ENCODE measurements at regions not wholly inside any gene's neighbourhood (a gene's known extent, or its start where the extent isn't known, plus 50 kb on each side); places are given as distances from the start of the nearest gene placed in this dataset.

DNA sequence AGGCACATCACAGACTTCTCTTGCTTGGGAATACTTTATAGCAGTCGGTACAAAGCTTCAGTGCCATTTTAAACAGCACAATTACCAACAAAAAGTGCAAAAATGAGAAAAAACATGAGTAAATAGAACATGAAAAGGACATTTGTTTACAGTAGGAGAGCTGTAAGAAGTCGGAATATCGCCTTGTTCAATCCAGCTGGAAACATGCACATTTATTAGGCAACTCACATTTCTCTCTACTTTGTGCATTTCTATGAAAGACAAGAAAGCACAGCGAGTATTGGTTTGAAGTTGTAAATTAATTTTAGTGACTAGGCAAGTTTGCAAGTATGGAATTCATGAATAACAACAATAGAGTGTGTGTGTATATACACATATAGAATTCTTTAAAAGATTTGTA lies 484.7 kb downstream of the DACH1 start:
- Histone ChIP-seq H3K27ac (no peak overlapping the region), H3K4me3 (no peak overlapping the region)
- no peak for TF ChIP-seq CTCF (IDR thresholded peaks at IDR 0.05)
- DNase-seq (ENCODE audit: low spot score): no peak

- no peak for DNase-seq (ENCODE audit: low spot score)
- Histone ChIP-seq H3K4me3 (no peak overlapping the region), H3K27ac (no peak overlapping the region)
- TF ChIP-seq CTCF (IDR thresholded peaks at IDR 0.05): no peak
These were observed 486.8 kb downstream of the DACH1 start for GRCh38 chr13:71380191-71380590.

DNA sequence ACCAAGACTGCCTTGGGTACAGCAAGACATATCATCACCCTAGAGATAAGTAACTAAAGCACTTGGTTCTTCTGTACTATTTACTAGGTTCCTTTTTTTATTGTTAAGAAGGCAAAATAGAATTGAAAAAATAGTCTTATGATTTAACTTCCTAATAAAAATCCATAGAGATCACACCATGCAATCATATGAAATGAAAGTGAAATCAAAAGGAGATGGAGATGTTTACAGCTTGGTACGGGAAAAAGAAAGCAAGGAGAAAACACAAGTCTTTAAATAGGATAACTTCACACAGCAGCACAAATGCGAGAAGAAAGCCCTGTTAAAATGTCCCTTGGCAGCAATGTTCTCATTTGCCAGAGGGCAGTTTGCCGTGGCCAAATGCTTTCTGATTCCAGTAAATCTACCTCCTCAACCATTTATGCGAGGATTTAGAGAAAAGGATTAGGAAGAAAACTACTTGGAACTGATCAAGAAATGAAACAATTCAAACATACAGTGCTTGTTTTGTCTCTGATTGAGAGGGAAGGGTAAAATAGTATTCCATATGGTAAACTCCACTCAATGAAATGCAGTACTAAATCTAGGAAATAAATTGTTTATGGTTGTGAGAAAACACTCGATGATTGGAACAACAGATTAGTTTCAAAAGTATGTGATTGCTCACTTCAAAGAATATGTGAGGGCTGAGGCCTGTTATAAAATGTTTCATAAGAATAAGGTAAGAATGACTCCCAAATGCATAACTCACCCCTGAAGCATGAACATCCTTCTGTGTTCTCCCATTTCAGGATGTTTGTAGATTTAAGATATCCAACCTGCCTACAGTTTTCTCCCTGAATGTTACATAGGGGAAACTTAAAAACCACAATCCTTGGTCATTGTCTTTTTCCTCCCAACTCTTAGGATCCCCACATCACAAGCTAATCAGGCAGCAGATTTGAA lies 487.8 kb downstream of the DACH1 start:
- DNase-seq (ENCODE audit: low spot score): no peak
- Histone ChIP-seq H3K27ac (no peak overlapping the region), H3K4me3 (peak overlapping the region; percentile 31)
- TF ChIP-seq CTCF (IDR thresholded peaks at IDR 0.05): no peak

DNA sequence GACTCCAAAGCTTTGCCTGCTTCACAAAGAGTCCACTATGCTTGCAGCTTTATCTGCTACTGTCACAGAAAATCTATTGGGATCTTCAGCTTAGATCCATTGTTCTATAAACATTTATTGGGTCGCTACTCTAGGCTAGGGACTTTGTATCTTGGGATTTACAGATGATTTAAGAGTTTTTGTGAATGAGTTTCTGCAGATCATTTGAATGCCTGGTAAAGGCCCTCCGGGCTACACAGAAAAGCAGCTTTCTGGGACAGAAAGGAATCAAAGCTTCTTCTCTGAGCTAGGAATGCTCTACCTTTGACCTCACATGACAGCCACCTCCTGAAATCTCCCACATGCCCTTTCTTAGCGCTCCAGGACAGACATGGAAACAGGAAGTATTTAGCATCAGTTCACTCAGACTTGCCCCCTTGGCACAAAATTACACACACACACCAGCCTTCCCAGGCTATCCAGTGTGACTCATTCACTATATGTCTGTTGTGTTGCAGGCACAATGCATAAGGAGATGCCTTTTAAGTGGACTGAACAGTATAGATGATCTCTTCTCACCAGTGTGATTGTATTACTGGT lies 492.4 kb downstream of the DACH1 start:
- no peak for DNase-seq (ENCODE audit: low spot score)
- Histone ChIP-seq H3K27ac (no peak overlapping the region), H3K4me3 (no peak overlapping the region)
- no peak for TF ChIP-seq CTCF (IDR thresholded peaks at IDR 0.05)

DNA sequence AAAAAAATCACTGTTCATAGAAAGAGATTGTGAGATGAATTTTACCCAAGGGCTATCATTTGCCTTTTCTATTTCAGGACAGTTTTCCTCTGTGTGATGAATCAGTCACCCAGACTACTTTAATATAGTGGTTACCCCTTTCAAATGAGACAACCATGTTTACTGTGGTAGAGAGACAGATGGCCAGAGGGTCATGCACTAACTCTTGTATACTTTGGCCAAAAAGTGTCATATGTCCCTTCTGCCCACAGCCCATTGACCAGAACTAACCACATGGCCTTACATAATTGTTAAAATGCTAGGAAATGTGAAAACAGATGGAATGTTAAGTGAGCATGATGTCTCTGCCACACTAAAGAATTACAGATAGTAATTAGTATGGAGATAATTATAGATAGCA lies 498.7 kb downstream of the DACH1 start:
- no peak for DNase-seq (ENCODE audit: low spot score)
- no peak for TF ChIP-seq CTCF (IDR thresholded peaks at IDR 0.05)
- no peak overlapping the region for H3K27ac ChIP-seq
- H3K4me3 ChIP-seq: no peak overlapping the region

GRCh38 chr13:71360041-71360440 lies 507.0 kb downstream of the DACH1 start:
- Histone ChIP-seq H3K27ac (no peak overlapping the region), H3K4me3 (no peak overlapping the region)
- DNase-seq (ENCODE audit: low spot score): no peak
- TF ChIP-seq CTCF (IDR thresholded peaks at IDR 0.05): no peak

DNA sequence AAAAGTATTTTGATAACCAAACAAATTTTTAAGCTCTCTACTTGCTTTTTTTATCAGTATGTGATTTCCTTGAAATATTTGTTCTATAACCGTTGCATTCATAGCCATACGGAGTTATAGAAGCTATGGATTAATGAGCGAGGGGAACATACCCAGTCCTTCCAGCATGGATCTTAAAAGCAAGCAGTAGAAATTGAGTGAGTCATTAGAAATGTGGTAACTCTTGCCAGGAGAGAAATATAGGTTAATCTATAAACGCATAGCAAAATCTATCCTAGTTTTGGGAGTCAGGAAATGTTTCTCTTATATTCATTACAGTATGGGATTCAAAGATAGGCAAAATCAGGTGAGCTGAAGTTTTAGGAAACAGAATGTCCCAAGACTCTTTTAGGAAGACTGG lies 507.4 kb downstream of the DACH1 start:
- Histone ChIP-seq H3K27ac (no peak overlapping the region), H3K4me3 (no peak overlapping the region)
- TF ChIP-seq CTCF (IDR thresholded peaks at IDR 0.05): no peak
- no peak for DNase-seq (ENCODE audit: low spot score)

Measured in coronary artery (tissue), 2 donors.